ENCODE measurements at regions not wholly inside any gene's neighbourhood (a gene's known extent, or its start where the extent isn't known, plus 50 kb on each side); places are given as distances from the start of the nearest gene placed in this dataset.

- TF ChIP-seq, protein P1, sequence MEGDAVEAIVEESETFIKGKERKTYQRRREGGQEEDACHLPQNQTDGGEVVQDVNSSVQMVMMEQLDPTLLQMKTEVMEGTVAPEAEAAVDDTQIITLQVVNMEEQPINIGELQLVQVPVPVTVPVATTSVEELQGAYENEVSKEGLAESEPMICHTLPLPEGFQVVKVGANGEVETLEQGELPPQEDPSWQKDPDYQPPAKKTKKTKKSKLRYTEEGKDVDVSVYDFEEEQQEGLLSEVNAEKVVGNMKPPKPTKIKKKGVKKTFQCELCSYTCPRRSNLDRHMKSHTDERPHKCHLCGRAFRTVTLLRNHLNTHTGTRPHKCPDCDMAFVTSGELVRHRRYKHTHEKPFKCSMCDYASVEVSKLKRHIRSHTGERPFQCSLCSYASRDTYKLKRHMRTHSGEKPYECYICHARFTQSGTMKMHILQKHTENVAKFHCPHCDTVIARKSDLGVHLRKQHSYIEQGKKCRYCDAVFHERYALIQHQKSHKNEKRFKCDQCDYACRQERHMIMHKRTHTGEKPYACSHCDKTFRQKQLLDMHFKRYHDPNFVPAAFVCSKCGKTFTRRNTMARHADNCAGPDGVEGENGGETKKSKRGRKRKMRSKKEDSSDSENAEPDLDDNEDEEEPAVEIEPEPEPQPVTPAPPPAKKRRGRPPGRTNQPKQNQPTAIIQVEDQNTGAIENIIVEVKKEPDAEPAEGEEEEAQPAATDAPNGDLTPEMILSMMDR (IDR thresholded peaks at IDR 0.05; ENCODE audit: low read length) = no peak
- TF ChIP-seq EZH2 (optimal IDR thresholded peaks at IDR 0.05; ENCODE audit: low read depth, low read length) = no peak
- TF ChIP-seq EZH2phosphoT487 (IDR thresholded peaks at IDR 0.05; ENCODE audit: low read length) = no peak
Measured at GRCh38 chr12:13365748-13366366, 169.3 kb downstream of the EMP1 start.

All from MM.1S (cell line).